KMS-11 (cell line): ENCODE measurements at regions not wholly inside any gene's neighbourhood (a gene's known extent, or its start where the extent isn't known, plus 50 kb on each side); places are given as distances from the start of the nearest gene placed in this dataset.

ENCODE experiments used
- H2AFZ ChIP-seq: fragments of 200-600 bp; sonication (generic); 2 replicates; pipeline ENCODE4 v1.6.1; 2016; ENCODE audit warnings: antibody characterized with exemption, mixed run types, low read depth
- H3K27ac ChIP-seq: fragments of 200-600 bp; sonication (generic); 2 replicates; pipeline ENCODE4 v1.6.1; 2016; ENCODE audit warnings: mild to moderate bottlenecking, mixed run types
- H3K27me3 ChIP-seq: fragments of 200-600 bp; sonication (generic); 2 replicates; pipeline ENCODE4 v1.6.1; 2017; ENCODE audit warnings: mild to moderate bottlenecking, low read depth, mixed run types, moderate library complexity; ENCODE audit not compliant: insufficient read depth
- H3K36me3 ChIP-seq: fragments of 200-600 bp; sonication (generic); 2 replicates; pipeline ENCODE4 v1.6.1; 2017; ENCODE audit warnings: mild to moderate bottlenecking, mixed run types; ENCODE audit not compliant: insufficient read depth
- H3K4me1 ChIP-seq: fragments of 200-600 bp; sonication (generic); 2 replicates; pipeline ENCODE4 v1.6.1; 2016; ENCODE audit warnings: mild to moderate bottlenecking, low read depth, mixed run types; ENCODE audit not compliant: poor library complexity, severe bottlenecking
- H3K4me2 ChIP-seq: fragments of 200-600 bp; sonication (generic); 2 replicates; pipeline ENCODE4 v1.7.0; 2016; ENCODE audit warnings: mild to moderate bottlenecking, mixed run types
- H3K4me3 ChIP-seq: fragments of 200-600 bp; sonication (generic); IDR thresholded peaks from 2 replicates; pipeline ENCODE4 v1.6.1; 2017; ENCODE audit warnings: low read depth, low read length, mixed read lengths; ENCODE audit not compliant: insufficient read depth
- H3K79me2 ChIP-seq: fragments of 200-600 bp; sonication (generic); 2 replicates; pipeline ENCODE4 v1.6.1; 2016; ENCODE audit warnings: low read depth, mixed run types; ENCODE audit not compliant: insufficient read depth
- H3K9ac ChIP-seq: fragments of 200-600 bp; sonication (generic); 2 replicates; pipeline ENCODE4 v1.6.1; 2016; ENCODE audit warnings: mild to moderate bottlenecking, mixed run types
- H4K20me1 ChIP-seq: fragments of 200-600 bp; sonication (generic); 2 replicates; pipeline ENCODE4 v1.6.1; 2016; ENCODE audit warnings: mild to moderate bottlenecking, mixed run types; ENCODE audit not compliant: insufficient read depth
- CTCF ChIP-seq: fragments of 200-600 bp; sonication (generic); conservative IDR thresholded peaks from 2 replicates; pipeline ENCODE4 v1.6.1; 2017; ENCODE audit warnings: low read depth, mild to moderate bottlenecking, antibody characterized with exemption, low read length, moderate library complexity, mixed read lengths

- TF ChIP-seq CTCF, result no peak
- H3K4me2 ChIP-seq, result no peak overlapping the region
Measured at GRCh38 chr21:28763809-28764418, 228.8 kb downstream of the LTN1 start.

DNA sequence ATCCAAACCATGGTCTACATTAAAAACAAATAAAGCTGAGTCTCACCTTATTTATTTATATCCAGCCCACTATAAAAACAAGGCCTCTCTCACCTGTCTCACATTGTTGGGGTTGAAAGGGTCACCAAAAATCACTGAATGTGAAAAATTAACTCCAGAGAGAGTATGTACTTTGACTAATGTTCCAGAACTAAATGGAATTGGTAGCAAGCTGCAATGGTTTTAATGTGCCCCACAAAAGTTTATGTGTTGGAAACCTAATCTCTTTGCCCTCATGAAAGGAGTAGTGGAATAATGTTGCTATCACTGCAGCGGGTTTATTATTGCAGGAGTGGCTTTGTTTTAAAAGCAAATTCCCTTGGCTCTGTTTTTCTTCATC lies 230.3 kb downstream of the LTN1 start:
- Histone ChIP-seq H3K27me3 (no peaks in the 10 kb centered on the region), H3K79me2 (no peaks in the 10 kb centered on the region), H3K9ac (no peak overlapping the region), H3K27ac (no peak overlapping the region), H3K36me3 (no peaks in the 10 kb centered on the region), H3K4me3 (no peak overlapping the region), H4K20me1 (no peaks in the 10 kb centered on the region), H3K4me2 (no peak overlapping the region), H3K4me1 (no peaks in the 10 kb centered on the region), H2AFZ (no peak overlapping the region)
- TF ChIP-seq CTCF, result no peak

More at GRCh38 chr21:28763809-28764418, 228.8 kb downstream of the LTN1 start:
- no peaks in the 10 kb centered on the region for H3K4me1 ChIP-seq
- H3K9ac ChIP-seq, result no peak overlapping the region
- H3K27me3 ChIP-seq, result no peaks in the 10 kb centered on the region
- H4K20me1 ChIP-seq, result no peaks in the 10 kb centered on the region
- H2AFZ ChIP-seq, result no peak overlapping the region
- H3K36me3 ChIP-seq, result no peaks in the 10 kb centered on the region
- no peak overlapping the region for H3K27ac ChIP-seq
- H3K79me2 ChIP-seq, result no peaks in the 10 kb centered on the region
- H3K4me3 ChIP-seq, result no peak overlapping the region

GRCh38 chr21:28761674-28762356 lies 230.9 kb downstream of the LTN1 start:
- Histone ChIP-seq H3K9ac (no peak overlapping the region), H3K27ac (no peak overlapping the region), H3K4me3 (no peak overlapping the region), H3K79me2 (no peaks in the 10 kb centered on the region), H3K4me2 (no peak overlapping the region), H2AFZ (no peak overlapping the region), H3K36me3 (no peaks in the 10 kb centered on the region), H3K4me1 (no peaks in the 10 kb centered on the region), H3K27me3 (no peaks in the 10 kb centered on the region), H4K20me1 (no peaks in the 10 kb centered on the region)
- no peak for TF ChIP-seq CTCF

GRCh38 chr21:28758883-28759242 lies 233.8 kb downstream of the LTN1 start:
- Histone ChIP-seq H4K20me1 (no peaks in the 10 kb centered on the region), H3K79me2 (no peaks in the 10 kb centered on the region), H3K36me3 (no peaks in the 10 kb centered on the region), H3K4me1 (no peaks in the 10 kb centered on the region), H3K4me2 (no peak overlapping the region), H3K4me3 (no peak overlapping the region), H3K9ac (no peak overlapping the region), H3K27me3 (no peaks in the 10 kb centered on the region), H2AFZ (no peak overlapping the region), H3K27ac (no peak overlapping the region)
- no peak for TF ChIP-seq CTCF
